ENCODE measurements at regions not wholly inside any gene's neighbourhood (a gene's known extent, or its start where the extent isn't known, plus 50 kb on each side); places are given as distances from the start of the nearest gene placed in this dataset.

- no peak for DNase-seq (ENCODE audit: low spot score)
These were observed 52.1 kb upstream of the CAV2 start for GRCh38 chr7:116447436-116447835.

GRCh38 chr7:116447966-116448839 lies 51.3 kb upstream of the CAV2 start:
- no peak for DNase-seq (ENCODE audit: low spot score)

GRCh38 chr7:116449441-116449840 lies 50.1 kb upstream of the CAV2 start:
- DNase-seq (ENCODE audit: low spot score) = no peak
